ENCODE measurements at regions not wholly inside any gene's neighbourhood (a gene's known extent, or its start where the extent isn't known, plus 50 kb on each side); places are given as distances from the start of the nearest gene placed in this dataset.

DNA sequence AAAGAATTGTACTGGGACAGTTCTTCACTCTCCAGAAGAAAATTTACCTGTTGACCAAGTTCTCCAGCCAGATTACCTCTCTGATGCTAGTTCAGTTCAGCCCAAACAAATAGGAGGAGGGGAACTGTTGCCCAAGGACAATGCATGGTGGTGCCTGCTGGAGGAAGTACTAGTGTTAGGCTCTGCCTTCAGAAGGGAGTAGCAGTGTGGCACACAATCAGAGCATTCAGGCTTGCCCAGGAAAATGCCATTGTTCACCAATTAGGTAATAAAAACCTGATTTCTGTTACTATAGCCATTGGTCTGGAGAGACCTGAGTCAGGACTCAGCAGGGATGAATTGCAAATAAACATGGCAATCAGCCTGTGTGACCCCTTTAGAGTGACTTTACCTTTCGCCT lies 720.8 kb upstream of the ZNF608 start:
- Histone ChIP-seq H3K4me3 (ENCODE audit: low read depth, low read length) (no peak overlapping the region), H3K27me3 (ENCODE audit: control insufficient read depth, insufficient read depth, low read length) (no peaks in the 10 kb centered on the region), H3K36me3 (ENCODE audit: control insufficient read depth, insufficient read depth, low read length) (no peaks in the 10 kb centered on the region)
- DNase-seq (ENCODE audit: low read depth), result no peak
- TF ChIP-seq CTCF (IDR thresholded peaks at IDR 0.05; ENCODE audit: insufficient read depth, low read length, poor library complexity, severe bottlenecking), result no peak

GRCh38 chr5:125470280-125470902 lies 724.0 kb upstream of the ZNF608 start:
- no peak for DNase-seq (ENCODE audit: low read depth)
- Histone ChIP-seq H3K4me3 (ENCODE audit: low read depth, low read length) (no peak overlapping the region), H3K27me3 (ENCODE audit: control insufficient read depth, insufficient read depth, low read length) (no peaks in the 10 kb centered on the region), H3K36me3 (ENCODE audit: control insufficient read depth, insufficient read depth, low read length) (no peaks in the 10 kb centered on the region)
- no peak for TF ChIP-seq CTCF (IDR thresholded peaks at IDR 0.05; ENCODE audit: insufficient read depth, low read length, poor library complexity, severe bottlenecking)

- no peak for DNase-seq (ENCODE audit: low read depth)
- Histone ChIP-seq H3K4me3 (ENCODE audit: low read depth, low read length) (no peak overlapping the region), H3K27me3 (ENCODE audit: control insufficient read depth, insufficient read depth, low read length) (no peaks in the 10 kb centered on the region), H3K36me3 (ENCODE audit: control insufficient read depth, insufficient read depth, low read length) (no peaks in the 10 kb centered on the region)
- TF ChIP-seq CTCF (IDR thresholded peaks at IDR 0.05; ENCODE audit: insufficient read depth, low read length, poor library complexity, severe bottlenecking), result no peak
Observed at GRCh38 chr5:125476901-125477585, 730.6 kb upstream of the ZNF608 start.

GRCh38 chr5:125477586-125477975 lies 731.1 kb upstream of the ZNF608 start:
- TF ChIP-seq CTCF (IDR thresholded peaks at IDR 0.05; ENCODE audit: insufficient read depth, low read length, poor library complexity, severe bottlenecking), result no peak
- Histone ChIP-seq H3K27me3 (ENCODE audit: control insufficient read depth, insufficient read depth, low read length) (no peaks in the 10 kb centered on the region), H3K36me3 (ENCODE audit: control insufficient read depth, insufficient read depth, low read length) (no peaks in the 10 kb centered on the region), H3K4me3 (ENCODE audit: low read depth, low read length) (no peak overlapping the region)
- DNase-seq (ENCODE audit: low read depth), result no peak

DNA sequence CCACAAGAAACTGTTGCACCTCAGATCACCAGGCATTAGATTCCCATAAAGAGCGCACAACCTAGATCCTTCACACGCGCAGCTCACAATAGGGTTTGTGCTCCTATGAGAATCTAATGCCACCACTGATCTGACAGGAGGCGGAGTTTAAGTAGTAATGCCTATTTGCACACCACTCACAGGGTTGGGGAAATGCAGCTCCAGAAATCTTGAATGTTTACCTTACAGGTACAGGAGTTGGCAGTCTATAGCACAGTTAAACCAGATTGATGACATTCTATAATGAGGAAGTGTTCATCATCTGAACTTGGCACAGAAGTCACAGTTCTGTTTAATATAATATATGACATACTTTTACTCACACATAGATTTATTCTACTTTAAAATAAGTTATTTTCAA lies 732.2 kb upstream of the ZNF608 start:
- DNase-seq (ENCODE audit: low read depth), result no peak
- Histone ChIP-seq H3K4me3 (ENCODE audit: low read depth, low read length) (no peak overlapping the region), H3K36me3 (ENCODE audit: control insufficient read depth, insufficient read depth, low read length) (no peaks in the 10 kb centered on the region), H3K27me3 (ENCODE audit: control insufficient read depth, insufficient read depth, low read length) (no peaks in the 10 kb centered on the region)
- no peak for TF ChIP-seq CTCF (IDR thresholded peaks at IDR 0.05; ENCODE audit: insufficient read depth, low read length, poor library complexity, severe bottlenecking)

- DNase-seq (ENCODE audit: low read depth), result no peak
- Histone ChIP-seq H3K27me3 (ENCODE audit: control insufficient read depth, insufficient read depth, low read length) (no peaks in the 10 kb centered on the region), H3K4me3 (ENCODE audit: low read depth, low read length) (no peak overlapping the region), H3K36me3 (ENCODE audit: control insufficient read depth, insufficient read depth, low read length) (no peaks in the 10 kb centered on the region)
- no peak for TF ChIP-seq CTCF (IDR thresholded peaks at IDR 0.05; ENCODE audit: insufficient read depth, low read length, poor library complexity, severe bottlenecking)
Observed at GRCh38 chr5:125480911-125481310, 734.5 kb upstream of the ZNF608 start.

Measured in kidney epithelial cell (primary cell).